Left lung (tissue), 4 donors: ENCODE measurements at regions not wholly inside any gene's neighbourhood (a gene's known extent, or its start where the extent isn't known, plus 50 kb on each side); places are given as distances from the start of the nearest gene placed in this dataset.

Source experiments
- ATAC-seq: fragments of 200-7000 bp; cut with Tn5 transposase; one replicate; pipeline ENCODE4 v1.9.1; 2020; ENCODE audit warnings: moderate library complexity
- DNase-seq, 4 donors: peaks; one replicate each; pipeline ENCODE4 v3.0.0-alpha.2; 2013 to 2020
- H3K27ac ChIP-seq, 2 donors: fragments of 200-600 bp; sonication (generic) in 1 of 2; one replicate each; pipeline versions ENCODE4 v1.5.0 to v1.8.0; 2020 to 2021
- H3K27me3 ChIP-seq, 2 donors: fragments of 200-600 bp; sonication (generic) in 1 of 2; one replicate each; pipeline versions ENCODE4 v1.5.0 to v1.8.0; 2020 to 2021
- H3K36me3 ChIP-seq, 2 donors: fragments of 200-600 bp; sonication (generic) in 1 of 2; one replicate each; pipeline versions ENCODE4 v1.5.0 to v1.8.0; 2020 to 2021
- H3K4me1 ChIP-seq, 2 donors: fragments of 200-600 bp; one replicate each; pipeline ENCODE4 v1.8.0; 2021
- H3K4me3 ChIP-seq, 2 donors: fragments of 200-600 bp; sonication (generic) in 1 of 2; one replicate each; pipeline versions ENCODE4 v1.5.0 to v1.8.0; 2020 to 2021; ENCODE audit warnings: mild to moderate bottlenecking in 1 of 2
- H3K9me3 ChIP-seq, 2 donors: fragments of 200-600 bp; sonication (generic) in 1 of 2; one replicate each; pipeline versions ENCODE4 v1.5.0 to v1.8.0; 2020 to 2021
- intact Hi-C, 2 donors: fragments of 100-400 bp; cut with DNase I; formaldehyde crosslinking; loops; one replicate each; pipeline versions ENCODE4 v1.11.2 to v1.14.2; 2022
- TF ChIP-seq, protein P1 (sequence below), 2 donors: fragments of 200-600 bp; sonication (generic) in 1 of 2; IDR thresholded peaks; one replicate each; pipeline versions ENCODE4 v1.5.0 to v1.8.0; 2021; ENCODE audit warnings: antibody characterized with exemption in 2 of 2
- donor health status: DM: no; HTN: yes; CAD: no.
- donor health status: DM: no; HTN: no; CAD: no.

DNA sequence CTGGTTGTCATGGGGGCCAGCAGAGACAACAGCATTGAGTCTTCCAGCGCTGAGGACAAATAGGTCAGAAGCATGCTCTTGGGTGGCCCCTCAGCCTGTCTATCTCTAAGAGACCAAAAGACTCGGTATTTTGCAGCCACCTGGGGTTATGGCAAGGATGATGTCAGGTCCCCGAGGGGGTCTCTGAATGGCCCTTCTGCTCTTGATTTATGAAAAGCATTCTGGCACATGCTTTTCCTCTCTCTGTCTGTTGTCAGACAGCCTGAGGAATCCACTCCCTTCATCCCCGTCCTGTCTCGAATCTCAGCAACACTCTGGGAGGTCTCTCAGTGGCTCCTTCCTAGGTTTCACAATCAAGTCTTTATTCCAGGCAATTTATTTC lies 156.6 kb upstream of the RGMA start:
- H3K4me1 ChIP-seq = peaks cover 0 to 40% of the 10 kb centered on the region in 2 donors
- no peak overlapping the region for H3K4me3 ChIP-seq
- intact Hi-C loops = no loop called here
- TF ChIP-seq, protein P1, sequence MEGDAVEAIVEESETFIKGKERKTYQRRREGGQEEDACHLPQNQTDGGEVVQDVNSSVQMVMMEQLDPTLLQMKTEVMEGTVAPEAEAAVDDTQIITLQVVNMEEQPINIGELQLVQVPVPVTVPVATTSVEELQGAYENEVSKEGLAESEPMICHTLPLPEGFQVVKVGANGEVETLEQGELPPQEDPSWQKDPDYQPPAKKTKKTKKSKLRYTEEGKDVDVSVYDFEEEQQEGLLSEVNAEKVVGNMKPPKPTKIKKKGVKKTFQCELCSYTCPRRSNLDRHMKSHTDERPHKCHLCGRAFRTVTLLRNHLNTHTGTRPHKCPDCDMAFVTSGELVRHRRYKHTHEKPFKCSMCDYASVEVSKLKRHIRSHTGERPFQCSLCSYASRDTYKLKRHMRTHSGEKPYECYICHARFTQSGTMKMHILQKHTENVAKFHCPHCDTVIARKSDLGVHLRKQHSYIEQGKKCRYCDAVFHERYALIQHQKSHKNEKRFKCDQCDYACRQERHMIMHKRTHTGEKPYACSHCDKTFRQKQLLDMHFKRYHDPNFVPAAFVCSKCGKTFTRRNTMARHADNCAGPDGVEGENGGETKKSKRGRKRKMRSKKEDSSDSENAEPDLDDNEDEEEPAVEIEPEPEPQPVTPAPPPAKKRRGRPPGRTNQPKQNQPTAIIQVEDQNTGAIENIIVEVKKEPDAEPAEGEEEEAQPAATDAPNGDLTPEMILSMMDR (IDR thresholded peaks at IDR 0.05) = no peak
- H3K36me3 ChIP-seq = no peaks in the 10 kb centered on the region
- no peak for ATAC-seq
- H3K27me3 ChIP-seq = no peaks in the 10 kb centered on the region
- no peak overlapping the region for H3K27ac ChIP-seq
- no peaks in the 10 kb centered on the region for H3K9me3 ChIP-seq
- DNase-seq = no peak

DNA sequence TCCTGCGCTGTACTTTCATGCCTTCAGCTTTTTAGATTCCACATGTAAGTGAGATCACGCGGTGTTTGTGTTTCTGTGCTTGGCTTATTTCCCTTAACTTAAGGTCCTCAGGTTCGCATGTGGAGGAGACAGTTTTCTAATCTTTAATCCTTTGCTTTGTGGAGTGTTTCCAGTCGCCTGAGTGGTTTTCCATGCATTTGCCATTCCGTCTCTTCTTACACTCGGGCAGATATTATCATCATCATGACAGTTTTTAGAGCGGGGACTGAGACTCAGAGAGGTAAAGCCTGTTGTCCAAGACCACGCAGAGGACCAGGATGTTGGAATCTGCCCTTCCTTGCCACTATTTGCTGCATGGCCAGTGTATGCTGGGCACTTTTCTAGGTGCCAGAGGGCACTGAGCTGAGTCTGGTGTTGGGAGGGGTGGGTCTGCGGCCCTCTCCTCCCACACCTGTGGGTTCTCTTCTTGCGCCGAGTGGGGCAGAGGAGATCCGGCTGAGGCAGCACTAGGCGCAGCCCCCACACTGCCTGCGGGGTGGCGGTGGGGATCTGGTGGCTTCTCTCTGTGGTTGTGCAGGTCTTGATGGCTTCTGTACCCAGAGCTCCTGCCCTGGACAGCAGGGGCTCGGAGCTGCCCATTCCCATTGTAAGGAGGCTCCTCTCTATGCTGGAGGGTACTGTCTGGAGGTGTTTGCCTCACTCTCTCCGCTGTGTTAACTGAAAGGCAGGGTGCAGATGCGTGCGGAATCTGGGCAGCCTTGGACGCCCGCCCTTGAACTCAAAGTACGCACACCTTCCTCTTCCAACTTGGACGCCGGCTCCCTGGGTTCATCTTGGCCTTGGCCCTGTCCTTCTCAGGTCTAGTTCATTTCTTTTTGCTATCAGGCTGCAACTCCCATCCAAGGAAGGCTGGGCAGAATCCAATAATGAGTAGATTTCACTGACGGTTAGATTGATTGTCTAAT lies 156.0 kb upstream of the RGMA start:
- Histone ChIP-seq H3K4me1 (peaks cover 0 to 33% of the 10 kb centered on the region in 2 donors), H3K27ac (no peak overlapping the region), H3K27me3 (no peaks in the 10 kb centered on the region), H3K4me3 (no peak overlapping the region), H3K36me3 (no peaks in the 10 kb centered on the region), H3K9me3 (no peaks in the 10 kb centered on the region)
- DNase-seq = no peak
- TF ChIP-seq, protein P1 (IDR thresholded peaks at IDR 0.05) = no peak
- no peak for ATAC-seq
- intact Hi-C loops = no loop called here

DNA sequence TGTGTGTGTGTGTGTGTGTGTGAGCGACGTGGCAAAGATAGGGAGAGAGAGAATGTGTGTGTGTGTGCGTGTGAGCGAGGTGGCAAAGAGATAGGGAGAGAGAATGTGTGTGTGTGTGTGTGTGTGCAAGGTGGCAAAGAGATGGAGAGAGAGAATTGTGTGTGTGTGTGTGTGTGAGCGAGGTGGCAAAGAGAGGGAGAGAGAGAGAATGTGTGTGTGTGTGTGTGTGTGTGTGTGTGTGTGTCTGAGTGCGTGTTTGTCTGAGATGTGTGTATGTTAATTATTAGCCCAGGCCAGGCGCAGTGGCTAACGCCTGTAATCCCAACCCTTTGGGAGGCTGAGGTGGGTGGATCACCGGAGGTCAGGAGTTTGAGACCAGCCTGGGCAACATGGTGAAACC lies 154.6 kb upstream of the RGMA start:
- TF ChIP-seq, protein P1 (IDR thresholded peaks at IDR 0.05) = no peak
- Histone ChIP-seq H3K36me3 (no peaks in the 10 kb centered on the region), H3K27me3 (no peaks in the 10 kb centered on the region), H3K4me1 (peaks cover 0 to 20% of the 10 kb centered on the region in 2 donors), H3K9me3 (no peaks in the 10 kb centered on the region), H3K4me3 (no peak overlapping the region), H3K27ac (no peak overlapping the region)
- intact Hi-C loops = no loop called here
- no peak for ATAC-seq
- DNase-seq = no peak

DNA sequence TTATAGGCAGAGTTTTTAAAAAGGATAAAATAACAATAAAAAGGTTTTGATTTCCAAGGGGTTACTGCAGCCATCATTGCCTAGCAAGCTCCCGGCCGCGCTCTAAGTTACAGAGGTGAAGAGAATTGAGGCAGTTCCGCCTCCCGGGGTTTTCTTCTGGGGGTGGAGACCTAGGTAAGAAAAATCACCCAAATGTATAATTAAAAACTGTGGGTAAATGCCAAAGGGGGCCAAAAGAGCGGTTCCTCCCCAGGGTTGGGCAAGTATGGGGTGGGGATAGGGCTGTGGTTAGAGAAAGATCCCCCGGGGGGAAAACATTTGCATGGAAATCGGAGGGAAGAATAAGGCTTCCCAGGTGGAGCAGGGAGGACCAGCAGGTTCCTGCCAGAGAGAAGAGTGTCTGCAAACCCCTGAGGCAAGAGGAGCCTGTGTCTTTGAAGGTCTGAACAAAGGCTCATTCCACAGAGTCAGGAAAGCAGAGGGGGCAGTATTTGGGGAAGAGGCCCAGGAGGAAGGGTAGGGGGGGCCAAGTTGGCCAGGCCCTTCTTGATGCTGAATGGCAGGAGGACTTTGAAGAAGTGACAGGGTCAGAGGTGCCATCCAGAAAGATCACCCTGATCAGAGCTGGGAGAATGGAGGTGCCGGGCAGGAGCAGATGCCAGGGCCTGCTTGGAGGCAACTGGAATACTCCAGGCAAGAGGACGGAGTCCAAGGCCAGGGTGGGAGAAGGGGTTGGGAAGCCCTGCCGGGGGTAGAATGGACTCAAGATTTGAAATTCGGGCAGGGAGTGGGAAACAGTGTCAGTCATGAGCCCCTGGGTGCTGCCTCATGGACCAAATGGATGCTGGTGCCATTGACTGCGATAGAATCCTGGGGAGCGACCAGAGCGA lies 152.9 kb upstream of the RGMA start:
- H3K4me3 ChIP-seq = no peak overlapping the region
- H3K36me3 ChIP-seq = no peaks in the 10 kb centered on the region
- H3K27ac ChIP-seq = no peak overlapping the region
- peaks cover 0 to 5% of the 10 kb centered on the region in 2 donors for H3K4me1 ChIP-seq
- ATAC-seq (no peak), DNase-seq (no peak)
- TF ChIP-seq, protein P1 (IDR thresholded peaks at IDR 0.05) = no peak
- no peaks in the 10 kb centered on the region for H3K9me3 ChIP-seq
- no peaks in the 10 kb centered on the region for H3K27me3 ChIP-seq
- intact Hi-C loops = no loop called here

DNA sequence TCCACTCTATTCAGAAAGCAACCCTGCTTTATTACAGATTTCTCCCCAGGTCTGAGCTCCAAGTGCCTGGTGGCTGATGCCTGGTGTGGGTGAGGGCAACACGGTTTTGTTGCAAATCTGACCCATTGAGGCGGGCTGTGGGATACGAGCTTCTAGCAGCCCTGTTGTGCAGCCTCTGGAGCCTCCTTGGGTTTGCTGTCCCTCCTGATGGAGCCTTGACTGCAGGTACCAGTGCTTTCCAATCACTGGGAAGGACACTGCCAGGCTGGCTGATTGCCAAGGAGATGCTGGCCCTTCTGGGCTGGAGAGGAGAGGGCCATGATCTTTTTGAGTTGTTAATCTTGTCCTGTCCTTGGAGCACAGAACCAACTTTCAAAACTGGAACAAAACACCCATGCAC lies 151.0 kb upstream of the RGMA start:
- Histone ChIP-seq H3K27me3 (no peaks in the 10 kb centered on the region), H3K9me3 (no peaks in the 10 kb centered on the region), H3K4me3 (no peak overlapping the region), H3K4me1 (no peaks in the 10 kb centered on the region), H3K36me3 (no peaks in the 10 kb centered on the region), H3K27ac (no peak overlapping the region)
- no peak for ATAC-seq
- intact Hi-C loops = no loop called here
- DNase-seq = no peak
- TF ChIP-seq, protein P1 (IDR thresholded peaks at IDR 0.05) = no peak
